ENCODE measurements at regions not wholly inside any gene's neighbourhood (a gene's known extent, or its start where the extent isn't known, plus 50 kb on each side); places are given as distances from the start of the nearest gene placed in this dataset.
"Not testable (repeated sequence)": the region's sequence is repeated elsewhere in the genome, so short reads cannot be mapped to it uniquely, and the experiment has no call there.

DNA sequence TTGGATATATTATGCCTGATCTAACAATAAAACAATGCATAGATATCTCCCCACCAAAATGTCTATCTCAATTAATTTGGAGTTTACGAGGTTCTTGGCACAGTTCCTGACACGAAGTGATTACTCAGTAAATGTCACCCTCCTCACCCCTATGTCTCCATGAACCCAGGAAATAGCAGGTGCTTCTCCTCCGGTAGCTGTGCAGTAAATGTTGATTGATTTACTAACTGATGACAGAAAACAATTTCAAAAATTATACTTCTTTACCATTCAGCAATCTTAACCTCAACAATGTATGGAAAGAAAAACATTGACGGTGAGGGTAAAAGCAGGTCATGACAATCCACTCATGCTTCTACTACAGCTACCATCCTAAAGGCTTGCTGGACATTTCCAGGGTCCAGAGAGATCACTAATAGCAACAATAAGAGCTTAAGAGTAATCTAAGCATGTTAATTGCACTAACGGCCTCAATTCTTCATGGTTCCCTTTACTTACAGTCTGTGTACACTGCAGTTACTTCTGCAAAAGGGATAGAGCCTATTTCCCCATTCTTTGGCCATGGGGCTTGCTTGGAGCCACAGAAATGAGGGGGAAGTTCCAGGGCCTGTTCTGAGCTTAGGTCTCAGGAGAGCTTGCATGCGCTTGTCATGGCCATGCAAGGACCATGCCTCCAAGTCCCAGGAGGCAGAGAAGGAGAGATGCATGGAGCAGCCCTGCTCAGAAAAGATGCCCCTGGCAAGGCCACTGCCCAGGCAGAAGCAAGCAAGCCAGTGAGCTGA is 222.6 kb downstream of the ATP6V0E2 start:
- H3K4me1 Mint-ChIP-seq (ENCODE audit: low read depth); H3K36me3 Mint-ChIP-seq (ENCODE audit: low read depth); H3K9me3 Mint-ChIP-seq; H3K27me3 Mint-ChIP-seq (ENCODE audit: low read depth); H3K4me3 Mint-ChIP-seq; H3K27ac Mint-ChIP-seq: not testable (repeated sequence)

DNA sequence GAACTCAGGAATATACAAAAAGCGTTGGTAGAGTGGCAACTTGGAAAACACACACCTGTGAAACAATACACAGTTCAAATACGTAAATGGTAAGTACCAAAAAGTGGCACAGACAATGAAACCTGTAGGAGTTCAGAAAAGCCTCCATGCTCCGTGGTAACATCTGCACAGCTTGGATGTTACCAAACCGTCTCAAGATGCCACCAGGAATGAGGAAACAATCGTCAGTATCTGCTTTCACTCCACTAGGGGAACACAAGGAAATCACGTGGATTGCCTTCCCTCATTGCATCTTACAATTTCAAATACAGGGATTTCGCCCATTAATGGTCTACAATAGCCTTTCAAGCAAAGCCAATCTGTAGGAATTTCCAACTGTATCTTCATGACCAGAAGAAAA is 224.6 kb upstream of the LRRC61 start:
- H3K27me3 Mint-ChIP-seq (ENCODE audit: low read depth); H3K4me3 Mint-ChIP-seq; H3K36me3 Mint-ChIP-seq (ENCODE audit: low read depth); H3K27ac Mint-ChIP-seq; H3K9me3 Mint-ChIP-seq; H3K4me1 Mint-ChIP-seq (ENCODE audit: low read depth): not testable (repeated sequence)

DNA sequence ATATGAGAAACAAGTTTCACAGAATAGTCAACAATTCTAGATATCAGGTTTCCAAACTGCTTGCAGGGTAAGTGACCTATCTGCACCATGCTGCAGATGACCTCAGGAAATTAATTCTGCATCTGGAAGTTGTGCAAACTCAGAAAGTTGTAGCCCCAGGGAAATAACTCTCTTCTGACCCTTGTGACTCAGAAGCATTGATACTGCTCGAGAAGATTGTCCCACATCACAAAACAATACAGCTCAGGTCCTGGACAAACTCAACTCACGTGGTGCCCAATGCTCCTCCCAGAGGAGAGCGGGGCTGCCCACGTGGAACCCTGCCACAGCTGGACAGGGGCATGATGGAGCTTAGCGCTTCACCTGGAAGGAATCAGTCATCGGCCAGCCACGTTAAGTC is 221.9 kb upstream of the LRRC61 start:
- H3K4me3 Mint-ChIP-seq; H3K4me1 Mint-ChIP-seq (ENCODE audit: low read depth); H3K27ac Mint-ChIP-seq; H3K27me3 Mint-ChIP-seq (ENCODE audit: low read depth); H3K36me3 Mint-ChIP-seq (ENCODE audit: low read depth); H3K9me3 Mint-ChIP-seq: not testable (repeated sequence)

DNA sequence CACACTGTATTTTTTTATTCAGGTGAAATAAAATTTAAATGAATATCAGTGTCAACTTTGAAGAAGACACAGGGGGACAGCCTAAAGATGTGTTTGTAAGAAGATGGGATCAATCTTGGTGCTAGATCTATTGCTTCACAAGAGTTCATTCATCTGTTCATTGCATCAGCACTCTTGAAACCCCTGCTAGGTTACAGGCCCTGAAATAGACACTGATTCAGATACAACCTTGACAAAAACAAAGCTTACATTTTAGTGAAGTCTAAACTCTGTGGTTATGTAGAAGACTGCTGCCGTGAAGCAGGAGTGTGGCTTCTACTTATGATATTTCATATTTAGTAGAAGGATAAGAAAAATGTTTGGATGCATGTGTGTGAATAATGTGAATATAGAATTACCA is 215.9 kb upstream of the LRRC61 start:
- not testable (repeated sequence) for H3K27me3 Mint-ChIP-seq (ENCODE audit: low read depth); H3K9me3 Mint-ChIP-seq

DNA sequence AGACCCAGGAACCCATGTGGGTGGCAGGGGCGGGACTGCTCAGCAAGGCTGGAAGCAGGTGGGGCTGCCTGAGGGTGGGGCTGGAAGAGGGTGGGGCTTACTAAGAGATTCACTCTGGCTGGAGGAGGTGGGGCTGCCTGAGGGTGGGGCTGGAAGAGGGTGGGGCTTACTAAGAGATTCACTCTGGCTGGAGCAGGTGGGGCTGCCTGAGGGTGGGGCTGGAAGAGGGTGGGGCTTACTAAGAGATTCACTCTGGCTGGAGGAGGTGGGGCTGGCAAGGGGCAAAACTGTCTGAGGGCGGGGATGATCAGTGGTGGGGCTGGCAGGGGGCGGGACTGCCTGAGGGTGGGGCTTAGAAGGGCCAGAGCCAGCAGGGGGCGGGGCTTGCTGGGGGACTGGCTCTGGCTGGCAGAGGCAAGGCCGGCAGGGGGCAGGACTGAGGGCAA is 212.8 kb upstream of the LRRC61 start:
- not testable (repeated sequence) for H3K27ac Mint-ChIP-seq; H3K4me1 Mint-ChIP-seq (ENCODE audit: low read depth); H3K4me3 Mint-ChIP-seq; H3K9me3 Mint-ChIP-seq; H3K36me3 Mint-ChIP-seq (ENCODE audit: low read depth)
- peaks cover 24% of the 10 kb centered on the region for H3K27me3 Mint-ChIP-seq (ENCODE audit: low read depth)

More for the DNA sequence above, 215.9 kb upstream of the LRRC61 start:
- not testable (repeated sequence) for H3K36me3 Mint-ChIP-seq (ENCODE audit: low read depth); H3K27ac Mint-ChIP-seq; H3K4me1 Mint-ChIP-seq (ENCODE audit: low read depth); H3K4me3 Mint-ChIP-seq

DNA sequence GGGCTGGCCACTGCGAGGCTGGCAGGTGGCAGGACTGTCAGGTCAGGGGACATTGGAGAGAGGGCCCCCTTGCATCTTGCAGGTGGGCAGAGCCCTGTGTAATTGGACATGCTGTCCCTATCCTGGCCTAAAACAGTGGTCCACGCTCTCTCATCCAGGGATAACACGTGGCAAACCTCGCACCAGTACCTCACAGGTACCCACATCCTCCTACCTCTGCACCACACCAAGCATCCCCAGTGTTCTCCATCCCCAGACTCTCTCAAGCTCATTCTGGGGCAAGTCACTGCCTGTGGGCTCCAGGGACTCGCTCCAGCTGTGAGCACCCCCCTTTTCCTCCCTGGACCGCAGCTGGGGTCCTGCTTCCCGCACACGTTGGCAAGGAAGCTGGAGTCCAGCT is 212.3 kb upstream of the LRRC61 start:
- H3K9me3 Mint-ChIP-seq; H3K27ac Mint-ChIP-seq; H3K4me3 Mint-ChIP-seq; H3K4me1 Mint-ChIP-seq (ENCODE audit: low read depth); H3K36me3 Mint-ChIP-seq (ENCODE audit: low read depth): not testable (repeated sequence)
- H3K27me3 Mint-ChIP-seq (ENCODE audit: low read depth), result peaks cover 28% of the 10 kb centered on the region

DNA sequence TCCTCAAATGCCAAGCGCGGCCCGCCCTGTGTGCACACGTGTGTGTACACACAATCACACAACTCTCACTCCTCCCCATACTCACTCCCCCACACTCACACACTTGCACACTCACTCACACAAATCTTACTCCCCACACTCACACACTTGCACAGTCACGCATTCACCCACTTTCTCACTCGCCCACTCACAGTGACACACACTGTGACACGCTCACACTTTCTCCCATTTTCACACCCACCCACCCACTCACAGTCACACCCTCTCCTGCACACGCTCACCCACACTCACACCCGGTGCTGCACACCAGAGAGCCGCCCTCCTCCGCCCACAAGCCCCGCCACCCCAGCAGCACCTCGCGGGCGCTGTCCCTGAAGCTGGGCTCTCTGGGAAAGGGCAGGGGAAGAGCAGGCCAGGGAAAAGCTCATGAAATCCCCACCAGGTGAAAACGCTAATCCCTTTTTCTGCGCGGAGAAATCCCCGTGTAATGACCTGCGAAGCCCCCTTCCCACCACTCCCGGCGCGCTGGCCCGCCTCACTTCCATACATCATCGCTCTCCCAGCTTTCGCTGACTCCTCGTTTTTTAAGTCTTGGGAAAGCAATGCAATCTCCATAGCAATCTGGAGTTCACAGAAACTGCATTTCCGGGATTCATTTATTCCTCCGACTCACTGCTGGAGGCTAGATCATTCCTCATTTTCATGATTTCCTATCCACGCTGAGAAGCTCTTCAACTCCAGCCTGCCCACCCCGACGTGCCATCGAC is 211.6 kb upstream of the LRRC61 start:
- H3K27ac Mint-ChIP-seq; H3K4me1 Mint-ChIP-seq (ENCODE audit: low read depth); H3K4me3 Mint-ChIP-seq; H3K9me3 Mint-ChIP-seq; H3K36me3 Mint-ChIP-seq (ENCODE audit: low read depth): not testable (repeated sequence)
- H3K27me3 Mint-ChIP-seq (ENCODE audit: low read depth), result peaks cover 28% of the 10 kb centered on the region

DNA sequence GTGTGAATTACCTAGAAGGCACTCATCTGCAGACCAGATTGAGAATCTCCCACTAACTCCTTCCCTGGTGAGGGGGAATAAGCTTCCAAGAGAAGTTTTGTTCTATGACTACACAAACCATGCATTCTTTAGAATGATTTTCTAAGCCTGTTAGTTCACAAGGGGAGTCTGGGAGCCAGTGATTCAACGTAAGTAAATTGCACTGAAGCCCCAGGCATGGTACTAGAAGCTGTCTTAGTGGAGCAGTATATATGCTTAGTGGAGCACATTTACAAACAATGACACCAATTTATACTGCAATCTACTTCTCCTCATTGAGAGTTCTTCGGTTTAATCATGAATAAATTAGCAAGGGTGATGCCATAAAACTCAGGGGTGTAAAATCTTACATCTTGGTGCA is 209.9 kb upstream of the LRRC61 start:
- H3K27ac Mint-ChIP-seq; H3K4me3 Mint-ChIP-seq; H3K36me3 Mint-ChIP-seq (ENCODE audit: low read depth); H3K9me3 Mint-ChIP-seq; H3K4me1 Mint-ChIP-seq (ENCODE audit: low read depth): not testable (repeated sequence)
- H3K27me3 Mint-ChIP-seq (ENCODE audit: low read depth), result peaks cover 28% of the 10 kb centered on the region

DNA sequence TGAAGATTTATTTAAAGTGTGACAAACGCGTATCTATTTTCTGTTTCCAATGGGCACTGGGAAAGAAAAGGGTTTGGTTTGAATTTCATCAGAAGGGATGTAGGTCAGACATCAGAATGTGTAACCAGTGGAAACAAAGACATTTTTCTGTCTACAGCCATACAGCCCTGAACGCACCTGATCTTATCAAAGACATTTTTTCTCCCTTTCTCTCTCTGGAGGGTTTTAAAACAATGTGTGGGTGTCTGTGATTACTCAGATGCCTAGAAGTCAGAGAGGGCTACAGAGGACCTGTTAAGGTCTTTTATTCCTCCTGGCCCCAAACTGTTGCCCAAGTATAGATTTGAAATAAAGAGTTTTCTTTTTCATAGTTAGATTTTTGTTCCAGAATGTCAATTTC is 208.6 kb upstream of the LRRC61 start:
- not testable (repeated sequence) for H3K27ac Mint-ChIP-seq; H3K9me3 Mint-ChIP-seq; H3K4me1 Mint-ChIP-seq (ENCODE audit: low read depth); H3K4me3 Mint-ChIP-seq; H3K36me3 Mint-ChIP-seq (ENCODE audit: low read depth)
- peaks cover 34% of the 10 kb centered on the region for H3K27me3 Mint-ChIP-seq (ENCODE audit: low read depth)

DNA sequence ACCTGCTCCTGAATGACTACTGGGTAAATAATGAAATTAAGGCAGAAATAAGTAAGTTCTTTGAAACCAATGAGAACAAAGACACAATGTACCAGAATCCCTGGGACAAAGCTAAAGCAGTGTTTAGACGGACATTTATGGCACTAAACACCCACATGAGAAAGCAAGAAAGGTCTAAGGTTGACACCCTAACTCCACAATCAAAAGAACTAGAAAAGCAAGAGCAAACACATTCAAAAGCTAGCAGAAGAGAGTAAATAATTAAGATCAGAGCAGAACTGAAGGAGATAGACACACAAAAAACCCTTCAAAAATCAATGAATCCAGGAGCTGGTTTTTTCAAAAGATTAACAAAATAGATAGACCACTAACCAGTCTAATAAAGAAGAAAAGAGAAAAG is 203.2 kb upstream of the LRRC61 start:
- H3K4me1 Mint-ChIP-seq (ENCODE audit: low read depth); H3K9me3 Mint-ChIP-seq; H3K36me3 Mint-ChIP-seq (ENCODE audit: low read depth); H3K27ac Mint-ChIP-seq; H3K4me3 Mint-ChIP-seq: not testable (repeated sequence)
- peaks cover 35% of the 10 kb centered on the region for H3K27me3 Mint-ChIP-seq (ENCODE audit: low read depth)

DNA sequence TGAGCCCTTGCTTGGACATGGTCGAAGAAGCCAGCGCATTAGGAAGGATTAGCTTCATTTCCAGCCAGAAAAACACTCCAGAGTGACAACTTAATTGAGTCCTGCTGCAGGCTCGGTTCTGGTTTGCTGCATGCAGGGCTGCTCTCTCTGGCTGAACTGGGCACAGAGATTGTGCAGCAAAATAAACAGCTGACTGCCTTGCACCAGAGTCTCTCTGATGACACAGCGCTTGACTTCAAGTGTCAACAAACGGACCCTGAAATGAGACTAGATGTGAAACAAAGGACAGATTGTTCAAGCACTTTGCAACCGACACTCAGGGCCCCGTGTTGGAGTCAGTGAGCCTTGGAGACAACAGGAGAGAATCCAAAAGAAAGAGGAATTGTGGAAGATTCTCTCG is 197.3 kb upstream of the LRRC61 start:
- H3K4me3 Mint-ChIP-seq, result not testable (repeated sequence)

DNA sequence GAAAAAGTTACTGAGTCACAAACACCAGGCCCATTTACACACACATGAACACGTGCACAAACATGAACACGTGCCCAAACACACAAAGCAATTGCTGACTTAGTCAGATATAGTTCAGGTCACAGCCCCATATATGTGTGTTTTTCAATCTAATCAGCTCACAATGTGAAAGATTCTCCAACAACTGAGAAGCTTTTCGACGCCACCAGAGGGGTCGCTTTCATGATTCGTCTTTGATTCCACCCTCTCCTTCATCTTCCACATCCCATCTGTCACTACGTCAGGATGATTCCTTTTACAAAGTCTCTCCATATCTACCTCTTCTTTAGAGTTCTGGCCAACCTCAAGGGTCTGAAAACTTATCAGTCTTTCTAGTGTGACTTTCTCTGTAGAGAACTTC is 188.7 kb upstream of the LRRC61 start:
- not testable (repeated sequence) for H3K27me3 Mint-ChIP-seq (ENCODE audit: low read depth); H3K4me3 Mint-ChIP-seq; H3K27ac Mint-ChIP-seq; H3K36me3 Mint-ChIP-seq (ENCODE audit: low read depth); H3K4me1 Mint-ChIP-seq (ENCODE audit: low read depth); H3K9me3 Mint-ChIP-seq

More for the DNA sequence above, 197.3 kb upstream of the LRRC61 start:
- H3K27ac Mint-ChIP-seq; H3K9me3 Mint-ChIP-seq; H3K4me1 Mint-ChIP-seq (ENCODE audit: low read depth); H3K27me3 Mint-ChIP-seq (ENCODE audit: low read depth); H3K36me3 Mint-ChIP-seq (ENCODE audit: low read depth): not testable (repeated sequence)

DNA sequence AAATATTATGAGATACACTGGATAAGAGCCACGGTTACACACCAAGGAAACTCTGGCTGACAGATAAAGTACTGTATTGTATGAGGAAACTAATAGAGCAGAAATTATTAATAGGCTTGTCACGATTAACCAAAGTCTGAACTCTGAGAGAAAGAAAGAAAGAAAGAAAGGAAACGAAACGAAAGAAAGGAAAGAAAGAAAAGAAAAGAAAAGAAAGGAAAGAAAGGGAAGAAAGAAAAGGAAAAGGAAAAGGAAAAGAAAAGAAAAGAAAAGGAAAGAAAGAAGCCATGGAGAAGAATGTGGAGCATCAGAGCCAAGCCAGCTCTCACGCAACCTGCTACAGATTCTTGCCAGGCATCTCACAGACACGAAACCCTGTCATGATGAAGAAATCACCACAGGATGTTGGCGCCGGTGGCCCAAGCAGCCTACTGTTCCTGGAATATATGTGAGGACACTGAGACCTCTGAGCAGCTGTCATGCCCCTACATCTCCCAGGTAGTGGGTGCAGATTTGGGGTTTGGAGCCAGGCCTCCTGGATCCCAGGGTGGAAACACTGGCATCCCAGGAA is 187.4 kb upstream of the LRRC61 start:
- not testable (repeated sequence) for H3K9me3 Mint-ChIP-seq; H3K27ac Mint-ChIP-seq; H3K36me3 Mint-ChIP-seq (ENCODE audit: low read depth); H3K4me3 Mint-ChIP-seq; H3K27me3 Mint-ChIP-seq (ENCODE audit: low read depth); H3K4me1 Mint-ChIP-seq (ENCODE audit: low read depth)

DNA sequence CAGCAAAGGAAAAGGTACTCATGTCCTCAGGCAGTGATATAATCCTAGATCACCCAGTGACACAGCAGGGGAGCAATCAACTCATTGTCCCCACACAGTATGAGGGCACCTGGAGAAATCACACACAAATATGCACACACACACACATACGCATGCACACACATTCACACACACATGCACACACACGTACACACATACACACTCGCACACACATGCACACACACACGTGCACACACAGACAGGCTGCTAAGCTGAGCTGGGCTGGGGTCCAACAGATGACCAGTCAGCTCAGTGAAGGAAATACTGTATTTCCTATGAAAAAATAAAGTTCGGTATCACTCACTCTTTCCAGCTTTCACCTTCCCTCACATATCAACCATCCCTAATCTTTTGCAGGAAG is 183.3 kb upstream of the LRRC61 start:
- not testable (repeated sequence) for H3K9me3 Mint-ChIP-seq; H3K27me3 Mint-ChIP-seq (ENCODE audit: low read depth); H3K4me1 Mint-ChIP-seq (ENCODE audit: low read depth); H3K36me3 Mint-ChIP-seq (ENCODE audit: low read depth); H3K4me3 Mint-ChIP-seq; H3K27ac Mint-ChIP-seq

DNA sequence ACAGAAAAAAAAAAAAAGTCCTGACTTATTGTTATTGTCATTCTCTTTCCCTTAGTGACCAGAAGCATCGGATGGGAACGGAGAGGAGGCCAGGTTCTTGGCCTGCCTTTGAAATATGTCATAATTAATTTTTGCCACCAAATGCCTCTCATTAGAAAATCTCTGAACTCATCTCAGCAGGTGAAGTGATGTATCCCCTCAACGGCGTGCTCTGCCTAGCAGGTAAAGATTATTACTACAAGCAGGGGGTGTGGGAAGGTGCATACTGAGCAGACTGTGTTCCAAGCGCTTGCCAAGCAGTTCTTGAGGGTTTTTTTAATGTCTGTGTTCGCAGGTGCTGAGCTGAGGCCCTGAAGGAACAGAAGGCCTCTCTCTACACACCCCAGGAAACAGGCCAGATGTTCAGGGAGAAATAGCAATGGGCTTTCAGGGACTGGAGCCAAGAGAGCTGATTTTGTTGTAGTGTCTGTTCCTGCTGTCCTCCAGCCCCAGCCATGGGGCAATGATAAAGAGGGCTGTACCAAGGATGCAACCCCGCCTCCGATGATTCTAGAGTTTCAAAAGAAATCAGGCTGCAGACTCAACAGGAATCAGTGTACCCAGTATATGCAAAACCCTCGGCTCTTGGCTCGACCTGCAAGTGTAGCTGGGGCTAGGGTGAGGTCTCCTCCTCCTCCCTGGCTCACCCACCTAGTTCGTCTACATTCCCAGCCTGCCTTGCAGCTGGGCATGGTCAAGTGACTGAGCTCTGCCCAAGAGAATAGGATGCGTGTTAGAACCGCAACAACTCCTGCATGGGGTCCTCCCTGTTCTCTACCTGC is 181.4 kb upstream of the LRRC61 start:
- H3K4me3 Mint-ChIP-seq; H3K36me3 Mint-ChIP-seq (ENCODE audit: low read depth); H3K4me1 Mint-ChIP-seq (ENCODE audit: low read depth); H3K27ac Mint-ChIP-seq; H3K27me3 Mint-ChIP-seq (ENCODE audit: low read depth); H3K9me3 Mint-ChIP-seq: not testable (repeated sequence)

All from T-helper 1 cell treated with Interleukin-12 subunit alpha and Interleukin-12 subunit beta and Interleukin-4 antibody, amounts not matched to agents 30 μg/mL and 1 μg/mL, for 36 hours (primary cell).